ENCODE measurements at regions not wholly inside any gene's neighbourhood (a gene's known extent, or its start where the extent isn't known, plus 50 kb on each side); places are given as distances from the start of the nearest gene placed in this dataset.

GRCh38 chr6:26257272-26257671 is 107.7 kb upstream of the BTN3A2 start:
- Histone ChIP-seq H3K9ac (ENCODE audit: low read depth in 1 of 3, low read length in 3 of 3) (no peak overlapping the region), H3K4me3 (ENCODE audit: low read length in 3 of 3) (no peak overlapping the region), H3K36me3 (ENCODE audit: control insufficient read depth in 3 of 3, insufficient read depth in 3 of 3, low read length in 3 of 3) (no peaks in the 10 kb centered on the region), H3K27ac (ENCODE audit: low read depth, low read length) (no peak overlapping the region), H3K4me1 (ENCODE audit: control insufficient read depth in 3 of 3, insufficient read depth in 3 of 3, low read length in 3 of 3) (no peaks in the 10 kb centered on the region), H3K27me3 (ENCODE audit: control insufficient read depth in 3 of 3, insufficient read depth in 3 of 3, low read length in 3 of 3) (peaks cover 36 to 51% (median 42%) of the 10 kb centered on the region in 3 donors), H3K9me3 (ENCODE audit: control insufficient read depth in 3 of 3, low read length in 3 of 3) (no peaks in the 10 kb centered on the region)

DNA sequence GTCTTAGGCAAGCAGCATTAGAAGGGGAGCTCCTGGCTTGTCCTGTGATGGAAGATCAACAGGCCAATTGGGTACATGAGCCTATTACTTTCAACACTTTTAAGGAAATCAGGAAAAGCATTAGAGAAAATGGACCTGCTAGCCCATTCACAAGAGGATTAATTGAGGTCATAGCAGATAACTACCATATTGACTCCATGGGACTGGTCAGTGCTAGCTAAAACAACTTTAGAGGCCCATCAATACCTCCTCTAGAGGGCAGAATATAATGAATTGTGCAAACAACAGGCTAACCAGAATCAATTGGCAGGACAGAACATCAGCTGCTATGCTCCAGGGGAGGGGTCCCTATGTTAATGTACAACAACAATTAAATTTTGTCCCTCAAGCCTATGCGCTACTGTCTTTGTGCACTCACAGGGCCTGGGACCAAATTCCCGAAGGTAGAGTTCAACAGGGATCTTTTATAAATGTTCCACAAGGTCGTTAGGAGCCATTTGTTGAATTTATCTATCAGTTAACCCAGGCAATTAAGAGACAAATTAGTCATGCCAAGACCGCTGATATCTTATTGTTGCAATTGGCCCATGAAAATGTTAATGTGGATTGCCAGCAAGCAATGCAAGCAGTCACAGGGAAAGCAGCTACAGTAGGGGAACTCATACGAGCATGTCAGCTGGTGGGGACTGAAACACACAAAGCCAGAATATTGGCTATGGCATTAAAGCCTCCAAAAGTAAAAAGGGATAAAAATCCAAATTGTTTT is 106.6 kb upstream of the BTN3A2 start:
- Histone ChIP-seq H3K4me3 (ENCODE audit: low read length in 3 of 3) (no peak overlapping the region), H3K27ac (ENCODE audit: low read depth, low read length) (no peak overlapping the region), H3K9me3 (ENCODE audit: control insufficient read depth in 3 of 3, low read length in 3 of 3) (no peaks in the 10 kb centered on the region), H3K27me3 (ENCODE audit: control insufficient read depth in 3 of 3, insufficient read depth in 3 of 3, low read length in 3 of 3) (peaks cover 26 to 43% (median 33%) of the 10 kb centered on the region in 3 donors), H3K4me1 (ENCODE audit: control insufficient read depth in 3 of 3, insufficient read depth in 3 of 3, low read length in 3 of 3) (no peaks in the 10 kb centered on the region), H3K36me3 (ENCODE audit: control insufficient read depth in 3 of 3, insufficient read depth in 3 of 3, low read length in 3 of 3) (no peaks in the 10 kb centered on the region), H3K9ac (ENCODE audit: low read depth in 1 of 3, low read length in 3 of 3) (no peak overlapping the region)

DNA sequence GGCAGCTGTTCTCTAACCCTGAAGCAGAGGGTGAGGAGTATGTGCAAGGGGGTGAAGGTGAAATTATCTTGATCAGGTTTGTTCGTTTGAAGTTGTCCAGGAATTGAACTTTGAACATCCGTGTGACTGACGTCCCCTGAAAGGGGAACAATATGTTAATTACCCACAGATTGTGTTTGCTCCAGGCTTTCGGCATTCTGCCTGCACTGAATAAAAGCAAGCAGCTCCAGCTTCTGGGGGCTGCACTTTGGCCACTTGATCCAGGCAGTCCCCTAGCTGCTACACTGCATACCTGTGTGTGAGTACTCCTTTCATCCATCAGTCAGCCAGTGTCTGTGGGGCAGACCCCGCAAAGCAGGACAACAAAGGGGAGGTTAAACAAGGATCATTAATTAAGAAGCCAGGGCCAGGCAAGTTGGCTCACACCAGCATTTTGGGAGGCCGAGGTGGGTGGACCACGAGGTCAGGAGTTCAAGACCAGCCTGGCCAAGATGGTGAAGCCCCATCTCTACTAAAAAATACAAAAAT is 104.8 kb upstream of the BTN3A2 start:
- Histone ChIP-seq H3K36me3 (ENCODE audit: control insufficient read depth in 3 of 3, insufficient read depth in 3 of 3, low read length in 3 of 3) (no peaks in the 10 kb centered on the region), H3K27ac (ENCODE audit: low read depth, low read length) (no peak overlapping the region), H3K27me3 (ENCODE audit: control insufficient read depth in 3 of 3, insufficient read depth in 3 of 3, low read length in 3 of 3) (peaks cover 21 to 38% (median 29%) of the 10 kb centered on the region in 3 donors), H3K4me3 (ENCODE audit: low read length in 3 of 3) (no peak overlapping the region), H3K4me1 (ENCODE audit: control insufficient read depth in 3 of 3, insufficient read depth in 3 of 3, low read length in 3 of 3) (no peaks in the 10 kb centered on the region), H3K9ac (ENCODE audit: low read depth in 1 of 3, low read length in 3 of 3) (no peak overlapping the region), H3K9me3 (ENCODE audit: control insufficient read depth in 3 of 3, low read length in 3 of 3) (no peaks in the 10 kb centered on the region)

- H3K27me3 ChIP-seq (ENCODE audit: control insufficient read depth in 3 of 3, insufficient read depth in 3 of 3, low read length in 3 of 3) = peaks cover 21 to 35% (median 22%) of the 10 kb centered on the region in 3 donors
These were observed 104.1 kb upstream of the BTN3A2 start for GRCh38 chr6:26260725-26261490.

DNA sequence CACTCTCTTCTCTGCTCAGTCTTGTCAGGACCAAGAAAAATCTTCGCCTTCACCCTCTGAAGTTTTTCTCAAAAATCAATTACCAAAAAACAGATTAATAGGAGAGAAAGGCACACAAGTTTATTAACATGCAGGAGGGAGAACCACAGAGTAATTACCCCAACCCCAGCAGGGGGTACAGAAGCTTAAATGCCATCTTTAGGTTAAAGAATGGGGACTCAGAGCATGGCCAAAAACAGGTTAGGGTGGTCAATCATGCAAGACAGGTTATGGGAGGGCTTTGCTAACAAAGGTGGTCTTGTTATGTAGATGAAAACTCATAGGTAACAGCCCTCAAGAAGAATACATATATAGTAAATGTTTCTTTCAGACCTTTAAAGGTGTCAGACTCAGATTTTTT is 100.5 kb upstream of the BTN3A2 start:
- Histone ChIP-seq H3K4me3 (ENCODE audit: low read length in 3 of 3) (no peak overlapping the region), H3K9ac (ENCODE audit: low read depth in 1 of 3, low read length in 3 of 3) (no peak overlapping the region), H3K9me3 (ENCODE audit: control insufficient read depth in 3 of 3, low read length in 3 of 3) (no peaks in the 10 kb centered on the region), H3K27me3 (ENCODE audit: control insufficient read depth in 3 of 3, insufficient read depth in 3 of 3, low read length in 3 of 3) (peaks cover 10 to 21% (median 12%) of the 10 kb centered on the region in 3 donors), H3K27ac (ENCODE audit: low read depth, low read length) (no peak overlapping the region), H3K36me3 (ENCODE audit: control insufficient read depth in 3 of 3, insufficient read depth in 3 of 3, low read length in 3 of 3) (no peaks in the 10 kb centered on the region), H3K4me1 (ENCODE audit: control insufficient read depth in 3 of 3, insufficient read depth in 3 of 3, low read length in 3 of 3) (no peaks in the 10 kb centered on the region)

More at GRCh38 chr6:26260725-26261490, 104.1 kb upstream of the BTN3A2 start:
- Histone ChIP-seq H3K4me1 (ENCODE audit: control insufficient read depth in 3 of 3, insufficient read depth in 3 of 3, low read length in 3 of 3) (no peaks in the 10 kb centered on the region), H3K27ac (ENCODE audit: low read depth, low read length) (no peak overlapping the region), H3K9ac (ENCODE audit: low read depth in 1 of 3, low read length in 3 of 3) (no peak overlapping the region), H3K9me3 (ENCODE audit: control insufficient read depth in 3 of 3, low read length in 3 of 3) (no peaks in the 10 kb centered on the region), H3K36me3 (ENCODE audit: control insufficient read depth in 3 of 3, insufficient read depth in 3 of 3, low read length in 3 of 3) (no peaks in the 10 kb centered on the region), H3K4me3 (ENCODE audit: low read length in 3 of 3) (no peak overlapping the region)

- Histone ChIP-seq H3K36me3 (ENCODE audit: control insufficient read depth in 3 of 3, insufficient read depth in 3 of 3, low read length in 3 of 3) (no peaks in the 10 kb centered on the region), H3K9ac (ENCODE audit: low read depth in 1 of 3, low read length in 3 of 3) (no peak overlapping the region), H3K4me1 (ENCODE audit: control insufficient read depth in 3 of 3, insufficient read depth in 3 of 3, low read length in 3 of 3) (peaks cover 4 to 7% (median 7%) of the 10 kb centered on the region in 3 donors), H3K27ac (ENCODE audit: low read depth, low read length) (no peak overlapping the region), H3K27me3 (ENCODE audit: control insufficient read depth in 3 of 3, insufficient read depth in 3 of 3, low read length in 3 of 3) (peaks cover 24 to 37% (median 28%) of the 10 kb centered on the region in 3 donors), H3K9me3 (ENCODE audit: control insufficient read depth in 3 of 3, low read length in 3 of 3) (no peaks in the 10 kb centered on the region), H3K4me3 (ENCODE audit: low read length in 3 of 3) (no peak overlapping the region)
These were observed 97.9 kb upstream of the BTN3A2 start for GRCh38 chr6:26267083-26267589.

GRCh38 chr6:26268659-26269402 is 96.2 kb upstream of the BTN3A2 start:
- Histone ChIP-seq H3K36me3 (ENCODE audit: control insufficient read depth in 3 of 3, insufficient read depth in 3 of 3, low read length in 3 of 3) (no peaks in the 10 kb centered on the region), H3K27me3 (ENCODE audit: control insufficient read depth in 3 of 3, insufficient read depth in 3 of 3, low read length in 3 of 3) (peaks cover 41 to 54% (median 43%) of the 10 kb centered on the region in 3 donors), H3K9me3 (ENCODE audit: control insufficient read depth in 3 of 3, low read length in 3 of 3) (no peaks in the 10 kb centered on the region), H3K4me1 (ENCODE audit: control insufficient read depth in 3 of 3, insufficient read depth in 3 of 3, low read length in 3 of 3) (peaks cover 10 to 21% (median 17%) of the 10 kb centered on the region in 3 donors), H3K4me3 (ENCODE audit: low read length in 3 of 3) (no peak overlapping the region), H3K9ac (ENCODE audit: low read depth in 1 of 3, low read length in 3 of 3) (no peak overlapping the region), H3K27ac (ENCODE audit: low read depth, low read length) (no peak overlapping the region)

DNA sequence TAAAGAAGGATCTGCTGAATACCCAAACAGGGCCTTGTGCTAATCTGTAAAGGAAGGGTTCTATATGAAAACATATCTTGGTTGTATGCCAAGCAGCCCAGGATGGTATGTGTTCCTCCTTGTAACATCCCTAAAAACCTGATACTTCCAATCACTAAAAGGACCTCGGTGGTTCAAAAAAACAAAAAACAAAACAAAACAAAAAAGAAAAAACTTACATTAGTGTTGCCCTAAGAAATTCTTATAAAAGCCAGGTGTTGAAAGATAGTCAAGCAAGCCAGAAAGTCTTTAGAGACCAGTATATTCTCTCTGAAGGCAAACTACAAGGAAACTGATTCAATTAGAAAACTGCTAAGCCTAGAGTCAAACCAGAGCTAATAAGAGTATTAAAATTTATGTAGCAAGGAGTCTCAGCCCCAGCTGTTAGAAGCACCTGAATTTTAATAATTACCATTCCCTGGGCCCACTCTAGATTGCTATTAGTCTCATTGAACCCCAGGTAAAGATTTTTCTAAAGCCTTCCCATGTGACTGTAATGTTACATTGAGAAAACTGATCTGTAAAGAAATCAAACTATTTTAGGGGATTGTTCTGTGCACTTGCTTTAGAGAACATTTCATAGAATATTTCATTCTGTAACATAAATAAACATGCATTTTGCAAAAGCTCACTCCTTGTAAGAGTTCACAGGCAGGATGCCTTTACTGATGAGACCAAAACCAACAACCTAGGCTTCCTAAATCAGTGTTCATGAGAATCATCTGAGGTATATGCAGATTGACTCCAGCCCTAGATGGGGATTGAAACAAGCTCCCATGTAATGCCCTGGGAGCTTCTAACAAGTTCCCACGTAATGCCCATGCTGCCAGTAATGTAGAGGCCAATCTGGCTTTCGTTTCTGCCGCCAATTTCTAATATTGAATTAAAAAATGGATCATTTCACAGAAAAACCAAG is 95.2 kb upstream of the BTN3A2 start:
- Histone ChIP-seq H3K27me3 (ENCODE audit: control insufficient read depth in 3 of 3, insufficient read depth in 3 of 3, low read length in 3 of 3) (peaks cover 48 to 62% (median 50%) of the 10 kb centered on the region in 3 donors), H3K27ac (ENCODE audit: low read depth, low read length) (no peak overlapping the region), H3K9me3 (ENCODE audit: control insufficient read depth in 3 of 3, low read length in 3 of 3) (no peaks in the 10 kb centered on the region), H3K4me3 (ENCODE audit: low read length in 3 of 3) (no peak overlapping the region), H3K36me3 (ENCODE audit: control insufficient read depth in 3 of 3, insufficient read depth in 3 of 3, low read length in 3 of 3) (no peaks in the 10 kb centered on the region), H3K9ac (ENCODE audit: low read depth in 1 of 3, low read length in 3 of 3) (no peak overlapping the region), H3K4me1 (ENCODE audit: control insufficient read depth in 3 of 3, insufficient read depth in 3 of 3, low read length in 3 of 3) (peaks cover 10 to 21% (median 17%) of the 10 kb centered on the region in 3 donors)

GRCh38 chr6:26270486-26270861 is 94.5 kb upstream of the BTN3A2 start:
- no peaks in the 10 kb centered on the region for H3K9me3 ChIP-seq (ENCODE audit: control insufficient read depth in 3 of 3, low read length in 3 of 3)
- peaks cover 48 to 65% (median 56%) of the 10 kb centered on the region in 3 donors for H3K27me3 ChIP-seq (ENCODE audit: control insufficient read depth in 3 of 3, insufficient read depth in 3 of 3, low read length in 3 of 3)
- no peak overlapping the region for H3K27ac ChIP-seq (ENCODE audit: low read depth, low read length)
- no peaks in the 10 kb centered on the region for H3K36me3 ChIP-seq (ENCODE audit: control insufficient read depth in 3 of 3, insufficient read depth in 3 of 3, low read length in 3 of 3)
- peaks cover 10 to 21% (median 17%) of the 10 kb centered on the region in 3 donors for H3K4me1 ChIP-seq (ENCODE audit: control insufficient read depth in 3 of 3, insufficient read depth in 3 of 3, low read length in 3 of 3)
- no peak overlapping the region for H3K4me3 ChIP-seq (ENCODE audit: low read length in 3 of 3)
- H3K9ac ChIP-seq (ENCODE audit: low read depth in 1 of 3, low read length in 3 of 3) = no peak overlapping the region
